ENCODE measurements at regions not wholly inside any gene's neighbourhood (a gene's known extent, or its start where the extent isn't known, plus 50 kb on each side); places are given as distances from the start of the nearest gene placed in this dataset.
A peak's percentile ranks its signal among the peaks of the same experiment; 100 is the strongest.

- H3K27ac Mint-ChIP-seq, result no peak overlapping the region
- no peak for ATAC-seq
- H3K36me3 Mint-ChIP-seq, result no peaks in the 10 kb centered on the region
- H3K4me1 Mint-ChIP-seq, result no peaks in the 10 kb centered on the region
- peaks cover 6% of the 10 kb centered on the region for H3K27me3 Mint-ChIP-seq
- H3K9me3 Mint-ChIP-seq, result peaks cover 10% of the 10 kb centered on the region
- H3K4me3 Mint-ChIP-seq, result no peak overlapping the region
Measured at GRCh38 chr13:34070544-34071303, 252.8 kb downstream of the RFC3 start.

GRCh38 chr13:34076319-34076718 lies 258.4 kb downstream of the RFC3 start:
- H3K4me1 Mint-ChIP-seq, result no peaks in the 10 kb centered on the region
- peaks cover 6% of the 10 kb centered on the region for H3K27me3 Mint-ChIP-seq
- no peak overlapping the region for H3K4me3 Mint-ChIP-seq
- H3K27ac Mint-ChIP-seq, result no peak overlapping the region
- peaks cover 10% of the 10 kb centered on the region for H3K9me3 Mint-ChIP-seq
- ATAC-seq, result no peak
- no peaks in the 10 kb centered on the region for H3K36me3 Mint-ChIP-seq

- Mint-ChIP-seq H3K27ac (no peak overlapping the region), H3K36me3 (no peaks in the 10 kb centered on the region), H3K27me3 (peaks cover 6% of the 10 kb centered on the region), H3K9me3 (peaks cover 10% of the 10 kb centered on the region), H3K4me1 (no peaks in the 10 kb centered on the region), H3K4me3 (no peak overlapping the region)
- no peak for ATAC-seq
Measured at GRCh38 chr13:34076943-34077703, 259.2 kb downstream of the RFC3 start.

GRCh38 chr13:34078334-34078999 lies 260.5 kb downstream of the RFC3 start:
- Mint-ChIP-seq H3K4me3 (no peak overlapping the region), H3K9me3 (peaks cover 6% of the 10 kb centered on the region), H3K27me3 (peaks cover 6% of the 10 kb centered on the region), H3K4me1 (no peaks in the 10 kb centered on the region), H3K36me3 (no peaks in the 10 kb centered on the region), H3K27ac (no peak overlapping the region)
- no peak for ATAC-seq

GRCh38 chr13:34085204-34085603 lies 267.3 kb downstream of the RFC3 start:
- no peak overlapping the region for H3K4me3 Mint-ChIP-seq
- no peaks in the 10 kb centered on the region for H3K36me3 Mint-ChIP-seq
- ATAC-seq, result no peak
- peaks cover 3% of the 10 kb centered on the region for H3K9me3 Mint-ChIP-seq
- no peaks in the 10 kb centered on the region for H3K27me3 Mint-ChIP-seq
- H3K27ac Mint-ChIP-seq, result no peak overlapping the region
- H3K4me1 Mint-ChIP-seq, result no peaks in the 10 kb centered on the region

- ATAC-seq, result no peak
- Mint-ChIP-seq H3K4me3 (no peak overlapping the region), H3K27me3 (no peaks in the 10 kb centered on the region), H3K27ac (no peak overlapping the region), H3K4me1 (no peaks in the 10 kb centered on the region), H3K36me3 (no peaks in the 10 kb centered on the region), H3K9me3 (peaks cover 3% of the 10 kb centered on the region)
Measured at GRCh38 chr13:34086281-34086680, 268.3 kb downstream of the RFC3 start.

- no peak overlapping the region for H3K4me3 Mint-ChIP-seq
- no peak for ATAC-seq
- H3K27ac Mint-ChIP-seq, result no peak overlapping the region
- no peaks in the 10 kb centered on the region for H3K4me1 Mint-ChIP-seq
- no peaks in the 10 kb centered on the region for H3K36me3 Mint-ChIP-seq
- H3K27me3 Mint-ChIP-seq, result no peaks in the 10 kb centered on the region
- H3K9me3 Mint-ChIP-seq, result peaks cover 3% of the 10 kb centered on the region
Measured at GRCh38 chr13:34087791-34088190, 269.8 kb downstream of the RFC3 start.

GRCh38 chr13:34103854-34104253 lies 285.9 kb downstream of the RFC3 start:
- Mint-ChIP-seq H3K27me3 (peaks cover 9% of the 10 kb centered on the region), H3K4me1 (no peaks in the 10 kb centered on the region), H3K27ac (no peak overlapping the region), H3K9me3 (peaks cover 3% of the 10 kb centered on the region), H3K36me3 (no peaks in the 10 kb centered on the region), H3K4me3 (no peak overlapping the region)
- ATAC-seq, result no peak

- H3K36me3 Mint-ChIP-seq, result no peaks in the 10 kb centered on the region
- peaks cover 9% of the 10 kb centered on the region for H3K27me3 Mint-ChIP-seq
- H3K4me3 Mint-ChIP-seq, result no peak overlapping the region
- no peak for ATAC-seq
- H3K4me1 Mint-ChIP-seq, result no peaks in the 10 kb centered on the region
- no peak overlapping the region for H3K27ac Mint-ChIP-seq
- peaks cover 8% of the 10 kb centered on the region for H3K9me3 Mint-ChIP-seq
Measured at GRCh38 chr13:34104853-34105252, 286.9 kb downstream of the RFC3 start.

- Mint-ChIP-seq H3K36me3 (no peaks in the 10 kb centered on the region), H3K4me3 (no peak overlapping the region), H3K27ac (no peak overlapping the region), H3K9me3 (peaks cover 10% of the 10 kb centered on the region), H3K27me3 (no peaks in the 10 kb centered on the region), H3K4me1 (no peaks in the 10 kb centered on the region)
- peak; percentile 16 for ATAC-seq
Measured at GRCh38 chr13:34107806-34108205, 289.9 kb downstream of the RFC3 start.

GRCh38 chr13:34108410-34108809 lies 290.5 kb downstream of the RFC3 start:
- no peak for ATAC-seq
- H3K9me3 Mint-ChIP-seq, result peaks cover 11% of the 10 kb centered on the region

GRCh38 chr13:34114581-34114980 lies 296.6 kb downstream of the RFC3 start:
- no peak overlapping the region for H3K4me3 Mint-ChIP-seq
- H3K27ac Mint-ChIP-seq, result no peak overlapping the region
- H3K9me3 Mint-ChIP-seq, result peaks cover 8% of the 10 kb centered on the region
- ATAC-seq, result no peak
- no peaks in the 10 kb centered on the region for H3K36me3 Mint-ChIP-seq
- no peaks in the 10 kb centered on the region for H3K4me1 Mint-ChIP-seq
- no peaks in the 10 kb centered on the region for H3K27me3 Mint-ChIP-seq

More at GRCh38 chr13:34108410-34108809, 290.5 kb downstream of the RFC3 start:
- Mint-ChIP-seq H3K4me3 (no peak overlapping the region), H3K27me3 (no peaks in the 10 kb centered on the region), H3K27ac (no peak overlapping the region), H3K36me3 (no peaks in the 10 kb centered on the region), H3K4me1 (no peaks in the 10 kb centered on the region)

- Mint-ChIP-seq H3K36me3 (no peaks in the 10 kb centered on the region), H3K27me3 (no peaks in the 10 kb centered on the region)
Measured at GRCh38 chr13:34116651-34117050, 298.7 kb downstream of the RFC3 start.

GRCh38 chr13:34124666-34125306 lies 306.8 kb downstream of the RFC3 start:
- no peak for ATAC-seq
- no peaks in the 10 kb centered on the region for H3K36me3 Mint-ChIP-seq
- H3K27me3 Mint-ChIP-seq, result no peaks in the 10 kb centered on the region
- H3K4me1 Mint-ChIP-seq, result no peaks in the 10 kb centered on the region
- H3K9me3 Mint-ChIP-seq, result peaks cover 4% of the 10 kb centered on the region
- no peak overlapping the region for H3K27ac Mint-ChIP-seq
- H3K4me3 Mint-ChIP-seq, result no peak overlapping the region

More at GRCh38 chr13:34116651-34117050, 298.7 kb downstream of the RFC3 start:
- no peak for ATAC-seq
- Mint-ChIP-seq H3K4me3 (no peak overlapping the region), H3K9me3 (peaks cover 9% of the 10 kb centered on the region), H3K4me1 (no peaks in the 10 kb centered on the region), H3K27ac (no peak overlapping the region)

- H3K36me3 Mint-ChIP-seq, result no peaks in the 10 kb centered on the region
- H3K4me3 Mint-ChIP-seq, result no peak overlapping the region
- no peak for ATAC-seq
- H3K4me1 Mint-ChIP-seq, result no peaks in the 10 kb centered on the region
- H3K9me3 Mint-ChIP-seq, result peaks cover 3% of the 10 kb centered on the region
- H3K27me3 Mint-ChIP-seq, result no peaks in the 10 kb centered on the region
- H3K27ac Mint-ChIP-seq, result no peak overlapping the region
Measured at GRCh38 chr13:34127523-34127922, 309.6 kb downstream of the RFC3 start.
